HepG2 (cell line): ENCODE measurements at regions not wholly inside any gene's neighbourhood (a gene's known extent, or its start where the extent isn't known, plus 50 kb on each side); places are given as distances from the start of the nearest gene placed in this dataset.

ENCODE experiments used
- ATAC-seq: fragments of 200-7000 bp; cut with Tn5 transposase; 3 replicates; pipeline ENCODE4 v1.9.1; 2020; ENCODE audit warnings: mild to moderate bottlenecking, moderate library complexity
- BruUV-seq: library from RNA; stranded (reverse); fragments of 400-500 nt; replicated peaks from 2 replicates; lab custom pipeline; 2021; lab: Mats Ljungman, UMichigan
- CTCF ChIA-PET: fragments of 300-600 bp; formaldehyde crosslinking; extraction: SDS; loops from one replicate; lab custom pipeline; 2021; ENCODE audit warnings: low total read pairs, inconsistent platforms, low intra/inter-chr PET ratio; lab: Yijun Ruan, JAX
- POLR2A ChIA-PET: fragments of 350-600 bp; sonication (Branson Sonifier 250); formaldehyde crosslinking; loops from one replicate; lab custom pipeline; 2020; ENCODE audit warnings: antibody characterized with exemption, inconsistent platforms; lab: Yijun Ruan, JAX
- DNase-seq: peaks from one replicate; pipeline ENCODE4 v3.0.0-alpha.2; 2015; ENCODE audit warnings: low spot score
- FAIRE-seq: peaks from 3 replicates; lab custom pipeline; 2011; peaks lifted over from hg19 to GRCh38; lab: Jason Lieb, UNC
- H2AFZ ChIP-seq: one replicate; pipeline ENCODE4 v1.6.1; 2011; ENCODE audit warnings: low read length, inconsistent platforms
- H3K27ac ChIP-seq: fragments of 300-600 bp; 3 replicates; pipeline ENCODE4 v1.8.0; 2011; ENCODE audit warnings: mixed run types, mild to moderate bottlenecking, mixed read lengths, low read length, inconsistent platforms; ENCODE audit not compliant: insufficient read depth; ENCODE audit errors: extremely low read length
- H3K27me3 ChIP-seq, 2 experiments: fragments of 200-600 bp in 1 of 2; 2 replicates in 1 of 2; 3 replicates in 1 of 2; pipeline versions ENCODE4 v1.6.0 to v1.8.0; 2011; ENCODE audit warnings: low read length in 2 of 2, mild to moderate bottlenecking in 2 of 2, moderate library complexity in 2 of 2, inconsistent platforms in 1 of 2; ENCODE audit not compliant: insufficient read depth in 2 of 2, control insufficient read depth in 1 of 2
- H3K36me3 ChIP-seq, 2 experiments: fragments of 200-600 bp in 1 of 2; replicated peaks in 1 of 2; 2 replicates in 1 of 2; 3 replicates in 1 of 2; pipeline versions ENCODE4 v1.5.1 to v1.8.0; 2011; ENCODE audit warnings: low read length in 2 of 2, inconsistent platforms in 1 of 2; ENCODE audit not compliant: insufficient read depth in 2 of 2, control insufficient read depth in 1 of 2
- H3K4me1 ChIP-seq: 2 replicates; pipeline ENCODE4 v1.5.1; 2012; ENCODE audit warnings: low read length, inconsistent platforms; ENCODE audit not compliant: insufficient read depth
- H3K4me2 ChIP-seq: 2 replicates; pipeline ENCODE4 v1.6.0; 2011; ENCODE audit warnings: low read depth, low read length, inconsistent platforms
- H3K4me3 ChIP-seq, 3 experiments: fragments of 200-600 bp in 1 of 3; sonication (generic), shearing (Covaris generic) in 1 of 3; replicated peaks in 1 of 3; 2 replicates each; pipeline ENCODE4 v1.5.1; 2011 to 2016; ENCODE audit warnings: low read length in 3 of 3, inconsistent platforms in 2 of 3, low read depth in 2 of 3, mild to moderate bottlenecking in 2 of 3, control low read depth in 1 of 3, mixed read lengths in 1 of 3; ENCODE audit not compliant: insufficient read depth in 1 of 3
- H3K79me2 ChIP-seq: one replicate; pipeline ENCODE4 v1.6.1; 2011; ENCODE audit warnings: low read length, inconsistent platforms; ENCODE audit not compliant: insufficient read depth
- H3K9ac ChIP-seq: 2 replicates; pipeline ENCODE4 v1.6.0; 2011; ENCODE audit warnings: mild to moderate bottlenecking, low read depth, low read length, inconsistent platforms; ENCODE audit not compliant: insufficient read depth
- H3K9me3 ChIP-seq: 2 replicates; pipeline ENCODE4 v1.5.1; 2012; ENCODE audit warnings: mild to moderate bottlenecking, low read length
- H4K20me1 ChIP-seq: 2 replicates; pipeline ENCODE4 v1.6.0; 2011; ENCODE audit warnings: inconsistent platforms, mild to moderate bottlenecking, low read length, moderate library complexity; ENCODE audit not compliant: insufficient read depth
- AKAP8 ChIP-seq: sonication (generic); formaldehyde crosslinking; IDR thresholded peaks from 2 replicates; pipeline ENCODE4 v1.5.1; 2020; ENCODE audit warnings: mild to moderate bottlenecking, missing genetic modification reagents
- CBX2 ChIP-seq, 2 experiments: fragments of 200-600 bp in 1 of 2; sonication (generic); formaldehyde crosslinking in 1 of 2; IDR thresholded peaks; 2 replicates each; pipeline versions ENCODE4 v1.7.0 to v1.8.1; 2018 to 2022; ENCODE audit warnings: low read depth in 2 of 2, low read length in 1 of 2, mild to moderate bottlenecking in 1 of 2, missing genetic modification reagents in 1 of 2
- CEBPB ChIP-seq: IDR thresholded peaks from 2 replicates; pipeline ENCODE4 v1.6.1; 2011; ENCODE audit warnings: low read depth, low read length, improper control_type of control experiment, borderline replicate concordance
- CSRNP2 ChIP-seq: sonication (generic); formaldehyde crosslinking; conservative IDR thresholded peaks from 2 replicates; pipeline ENCODE4 v1.8.0; 2022; ENCODE audit warnings: low read depth, missing genetic modification reagents
- HOXA5 ChIP-seq: sonication (generic); formaldehyde crosslinking; IDR thresholded peaks from 2 replicates; pipeline ENCODE4 v1.4.0; 2020; ENCODE audit warnings: missing genetic modification reagents
- MBNL3 ChIP-seq: fragments of 250-450 bp; sonication (Bioruptor Pico); conservative IDR thresholded peaks from 2 replicates; pipeline ENCODE4 v1.8.0; 2022; ENCODE audit warnings: mild to moderate bottlenecking, inconsistent platforms
- SMARCC2 ChIP-seq: fragments of 450-650 bp; IDR thresholded peaks from 2 replicates; pipeline ENCODE4 v1.6.1; 2017; ENCODE audit warnings: antibody characterized with exemption, mild to moderate bottlenecking
- SNAI1 ChIP-seq: sonication (generic); formaldehyde crosslinking; IDR thresholded peaks from 2 replicates; pipeline ENCODE4 v1.5.0; 2020; ENCODE audit warnings: mild to moderate bottlenecking, missing genetic modification reagents, borderline replicate concordance
- SP4 ChIP-seq: sonication (generic); formaldehyde crosslinking; IDR thresholded peaks from 2 replicates; pipeline ENCODE4 v1.8.1; 2023; ENCODE audit warnings: mild to moderate bottlenecking, missing genetic modification reagents
- ZBTB3 ChIP-seq: sonication (generic); formaldehyde crosslinking; IDR thresholded peaks from 2 replicates; pipeline ENCODE4 v1.4.0; 2020; ENCODE audit warnings: low read depth, mild to moderate bottlenecking, moderate library complexity, missing genetic modification reagents, borderline replicate concordance
- ZNF546 ChIP-seq: sonication (generic); formaldehyde crosslinking; conservative IDR thresholded peaks from 2 replicates; pipeline ENCODE4 v1.8.1; 2023; ENCODE audit warnings: mild to moderate bottlenecking, missing genetic modification reagents
- ZNF567 ChIP-seq: sonication (generic); formaldehyde crosslinking; IDR thresholded peaks from 2 replicates; pipeline ENCODE4 v1.8.1; 2023; ENCODE audit warnings: mild to moderate bottlenecking, missing genetic modification reagents, borderline replicate concordance
- WGBS: methylation state at CpG from one replicate; pipeline ENCODE4 v1.1.6; 2017; ENCODE audit warnings: low lambda C conversion rate; 5-methylcytosine and 5-hydroxymethylcytosine counted together
- in situ Hi-C: cut with HindIII; loops from 2 replicates; pipeline ENCODE4 v1.10.0; 2017; ENCODE audit warnings: low pct_unique_long_range_greater_than_20kb; ENCODE audit not compliant: extremely low pct_ligation_motif_present
- intact Hi-C: fragments of 100-400 bp; cut with micrococcal nuclease; formaldehyde crosslinking; loops from one replicate; pipeline ENCODE4 v1.10.0; 2022; ENCODE audit not compliant: unreplicated experiment
- TF ChIP-seq, protein P1 (sequence below): sonication (generic); formaldehyde crosslinking; IDR thresholded peaks from 2 replicates; pipeline ENCODE4 v1.5.0; 2020; ENCODE audit warnings: missing genetic modification reagents

- H3K4me3 ChIP-seq = no peak overlapping the region
- ChIA-PET CTCF (no interaction called here), POLR2A (no interaction called here)
- no peak for DNase-seq
- H4K20me1 ChIP-seq = no peaks in the 10 kb centered on the region
- TF ChIP-seq CBX2 (IDR thresholded peaks at IDR 0.05; ENCODE audit: low read depth, low read length) (no peak), CBX2 (CRISPR knock-in tag; IDR thresholded peaks at IDR 0.05; ENCODE audit: low read depth) (no peak), HOXA5 (no peak)
- TF ChIP-seq, protein P1, sequence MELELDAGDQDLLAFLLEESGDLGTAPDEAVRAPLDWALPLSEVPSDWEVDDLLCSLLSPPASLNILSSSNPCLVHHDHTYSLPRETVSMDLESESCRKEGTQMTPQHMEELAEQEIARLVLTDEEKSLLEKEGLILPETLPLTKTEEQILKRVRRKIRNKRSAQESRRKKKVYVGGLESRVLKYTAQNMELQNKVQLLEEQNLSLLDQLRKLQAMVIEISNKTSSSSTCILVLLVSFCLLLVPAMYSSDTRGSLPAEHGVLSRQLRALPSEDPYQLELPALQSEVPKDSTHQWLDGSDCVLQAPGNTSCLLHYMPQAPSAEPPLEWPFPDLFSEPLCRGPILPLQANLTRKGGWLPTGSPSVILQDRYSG (CRISPR knock-in tag) = no peak
- no peak overlapping the region for H3K9ac ChIP-seq
- 0% methylated on average over 1 of the region's 1 CpG for WGBS
- H3K27ac ChIP-seq = no peak overlapping the region
- H3K4me1 ChIP-seq = no peaks in the 10 kb centered on the region
- in situ Hi-C loops (no loop called here), intact Hi-C loops (no loop called here)
- H2AFZ ChIP-seq = no peak overlapping the region
- no peak for FAIRE-seq
- no peaks in the 10 kb centered on the region for H3K9me3 ChIP-seq
- H3K79me2 ChIP-seq = no peaks in the 10 kb centered on the region
- H3K4me2 ChIP-seq = no peak overlapping the region
- no peaks in the 10 kb centered on the region for H3K27me3 ChIP-seq
- no TSS peak for BruUV-seq
- ATAC-seq = no peak
- no peaks in the 10 kb centered on the region for H3K36me3 ChIP-seq
Measured at GRCh38 chr4:147332091-147332490, 148.8 kb upstream of the EDNRA start.

GRCh38 chr4:147334478-147334877, 146.4 kb upstream of the EDNRA start:
- no peak overlapping the region for H2AFZ ChIP-seq
- no peak overlapping the region for H3K4me2 ChIP-seq
- 3% methylated on average over 1 of the region's 1 CpG for WGBS
- no peak overlapping the region for H3K9ac ChIP-seq
- TF ChIP-seq SP4 (CRISPR knock-in tag) (no peak), SMARCC2 (no peak), MBNL3 (no peak), CEBPB (no peak), SNAI1 (no peak), ZNF546 (no peak), ZBTB3 (CRISPR knock-in tag) (no peak), CSRNP2 (no peak), ZNF567 (CRISPR knock-in tag) (no peak), AKAP8 (CRISPR knock-in tag) (no peak)
- ChIA-PET POLR2A (no interaction called here), CTCF (no interaction called here)
- in situ Hi-C loops = no loop called here
- BruUV-seq = no TSS peak
- no peak for DNase-seq
- no peaks in the 10 kb centered on the region for H3K4me1 ChIP-seq
- H3K36me3 ChIP-seq = no peaks in the 10 kb centered on the region
- intact Hi-C loops = no loop called here
- no peak for FAIRE-seq
- H3K9me3 ChIP-seq = no peaks in the 10 kb centered on the region
- H3K4me3 ChIP-seq = no peak overlapping the region
- no peaks in the 10 kb centered on the region for H3K27me3 ChIP-seq
- no peaks in the 10 kb centered on the region for H4K20me1 ChIP-seq
- H3K27ac ChIP-seq = no peak overlapping the region
- no peaks in the 10 kb centered on the region for H3K79me2 ChIP-seq
- no peak for ATAC-seq
